GM19455 (cell line): ENCODE measurements at regions not wholly inside any gene's neighbourhood (a gene's known extent, or its start where the extent isn't known, plus 50 kb on each side); places are given as distances from the start of the nearest gene placed in this dataset.
"Not testable (repeated sequence)": the region's sequence is repeated elsewhere in the genome, so short reads cannot be mapped to it uniquely, and the experiment has no call there.

ENCODE experiments used
- ATAC-seq: cut with Tn5 transposase; IDR thresholded peaks from one replicate; pipeline ENCODE4 v1.9.1; 2021; ENCODE audit not compliant: unreplicated experiment

DNA sequence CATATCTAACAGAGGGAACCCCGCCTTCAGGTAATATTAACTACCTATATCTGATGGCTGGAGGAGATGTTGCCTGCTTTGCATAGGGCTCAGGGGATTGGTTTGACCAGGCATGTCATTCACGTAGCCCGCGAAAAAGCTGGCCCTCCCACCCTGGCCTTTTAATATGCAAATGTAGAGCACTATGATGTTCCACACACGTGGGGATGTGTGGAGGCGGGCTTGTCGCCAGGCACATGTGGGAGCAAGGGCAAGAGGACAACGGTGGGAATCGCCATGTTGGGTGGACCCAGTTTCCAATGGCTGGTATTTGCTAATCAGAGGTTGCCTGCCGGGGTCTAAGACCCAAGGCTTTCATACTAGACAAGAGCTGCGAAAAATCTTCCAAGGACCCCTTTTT lies 469.8 kb downstream of the ZPLD1 start:
- ATAC-seq, result no peak

DNA sequence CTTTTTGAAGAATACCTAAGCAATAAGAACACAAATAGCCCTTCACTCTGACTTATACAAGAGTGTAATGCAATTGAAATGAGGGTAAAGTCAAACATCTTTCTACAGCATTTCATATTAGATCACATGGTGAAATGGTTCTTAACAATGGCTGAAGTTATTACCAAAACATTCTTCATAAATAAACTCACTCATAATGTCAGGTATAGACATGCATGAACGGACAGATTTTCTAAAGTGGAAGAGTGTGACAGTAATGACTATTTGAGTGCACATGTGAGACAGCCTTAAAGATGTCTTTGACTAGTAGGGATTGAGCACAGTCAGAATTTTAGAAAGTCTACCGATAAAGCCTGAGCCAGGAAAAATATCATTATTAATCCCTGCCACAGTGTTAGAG lies 471.0 kb downstream of the ZPLD1 start:
- ATAC-seq, result no peak

GRCh38 chr3:102906818-102907217 lies 472.0 kb downstream of the ZPLD1 start:
- no peak for ATAC-seq

DNA sequence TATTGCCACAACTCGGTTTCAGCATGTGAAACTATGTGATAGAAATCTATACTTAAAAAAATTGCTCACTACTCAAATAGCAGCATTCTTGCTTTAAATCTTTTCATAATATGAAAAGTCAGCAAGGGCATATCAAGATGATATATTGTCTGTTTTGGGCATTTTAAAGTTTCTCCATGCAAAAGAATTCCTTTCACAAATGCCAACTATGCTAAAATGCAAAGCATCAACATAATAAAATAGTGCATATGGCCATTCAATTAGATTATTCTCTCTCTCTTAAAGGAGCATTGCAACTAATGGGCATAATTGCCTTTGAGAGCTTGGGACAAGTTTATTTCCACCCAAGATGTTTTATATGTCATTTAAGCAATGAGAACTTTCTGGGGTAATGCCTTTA lies 475.1 kb downstream of the ZPLD1 start:
- ATAC-seq, result no peak

GRCh38 chr3:102916532-102916931 lies 481.7 kb downstream of the ZPLD1 start:
- ATAC-seq, result no peak

DNA sequence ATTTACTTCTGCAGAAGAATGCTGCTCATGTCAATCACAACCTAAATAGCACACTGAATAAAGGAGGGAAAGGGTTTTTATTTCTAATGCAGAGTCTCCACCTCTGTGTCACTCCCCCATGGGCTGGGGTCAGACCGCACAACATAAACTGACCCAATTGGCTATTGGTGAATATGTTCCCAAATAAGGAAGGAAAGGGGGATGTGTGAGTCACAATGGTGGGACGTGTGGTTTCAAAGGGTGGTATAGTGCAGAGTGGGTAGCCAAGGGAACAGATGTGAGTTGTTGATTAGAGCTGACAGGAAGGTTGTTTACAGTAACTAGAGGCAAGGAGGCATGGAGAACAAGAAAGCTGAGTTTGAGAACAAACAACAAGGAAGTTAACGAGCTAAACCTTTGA lies 491.8 kb downstream of the ZPLD1 start:
- ATAC-seq, result no peak

DNA sequence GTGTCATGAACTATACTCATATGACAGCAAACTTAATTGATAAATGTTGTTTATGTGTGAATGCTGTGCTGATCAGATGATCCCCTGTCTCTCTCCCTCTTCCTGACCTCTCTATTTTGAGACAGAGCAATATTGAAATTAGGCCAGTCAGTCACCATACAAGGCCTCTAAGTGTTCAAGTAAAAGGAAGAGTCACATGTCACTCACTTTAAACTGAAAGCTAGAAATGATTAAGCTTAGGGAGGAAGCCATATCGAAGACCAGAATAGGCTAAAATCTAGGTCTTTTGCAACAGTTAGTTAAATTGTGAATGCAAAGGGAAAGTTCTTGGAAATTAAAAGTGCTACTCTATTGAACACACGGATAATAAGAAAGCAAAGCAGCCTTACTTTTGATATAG lies 498.6 kb downstream of the ZPLD1 start:
- no peak for ATAC-seq

- no peak for ATAC-seq
Measured at GRCh38 chr3:102936511-102937045, 501.8 kb downstream of the ZPLD1 start.

DNA sequence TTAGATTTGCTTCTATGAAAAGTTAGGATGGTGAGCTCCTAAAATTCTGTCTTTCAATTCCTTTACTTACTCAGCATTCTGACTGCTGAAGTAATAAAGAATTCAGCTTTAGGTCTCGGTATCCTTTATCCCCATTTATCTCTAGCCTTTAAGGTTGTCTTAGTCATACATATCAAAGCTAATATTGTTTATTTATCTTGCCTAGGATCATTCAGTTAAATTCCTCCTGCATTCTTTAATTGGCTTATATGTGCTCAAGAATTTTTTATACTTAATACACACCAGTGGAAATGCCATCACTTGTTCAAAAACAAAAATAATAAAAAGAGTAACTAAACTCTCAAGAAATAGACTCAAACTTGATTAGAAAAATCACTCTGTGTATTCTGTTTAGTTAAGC lies 507.0 kb downstream of the ZPLD1 start:
- ATAC-seq, result no peak

DNA sequence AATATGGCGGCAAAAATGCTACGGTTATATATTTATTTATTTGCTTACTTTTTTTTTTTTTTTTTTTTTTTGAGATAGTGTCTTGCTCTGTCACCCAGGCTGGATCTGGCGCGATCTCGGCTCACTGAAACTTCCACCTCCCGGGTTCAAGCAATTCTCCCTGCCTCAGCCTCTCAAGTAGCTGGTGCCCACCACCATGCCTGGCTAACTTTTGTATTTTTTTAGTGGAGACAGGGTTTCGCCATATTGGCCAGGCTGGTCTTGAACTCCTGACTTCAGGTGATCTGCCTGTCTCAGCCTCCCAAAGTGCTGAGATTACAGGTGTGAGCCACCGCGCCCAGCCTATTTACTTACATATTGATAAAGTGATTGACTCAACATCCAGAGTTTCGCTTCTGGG lies 511.6 kb downstream of the ZPLD1 start:
- ATAC-seq, result not testable (repeated sequence)

GRCh38 chr3:102972350-102972749 lies 537.5 kb downstream of the ZPLD1 start:
- no peak for ATAC-seq

DNA sequence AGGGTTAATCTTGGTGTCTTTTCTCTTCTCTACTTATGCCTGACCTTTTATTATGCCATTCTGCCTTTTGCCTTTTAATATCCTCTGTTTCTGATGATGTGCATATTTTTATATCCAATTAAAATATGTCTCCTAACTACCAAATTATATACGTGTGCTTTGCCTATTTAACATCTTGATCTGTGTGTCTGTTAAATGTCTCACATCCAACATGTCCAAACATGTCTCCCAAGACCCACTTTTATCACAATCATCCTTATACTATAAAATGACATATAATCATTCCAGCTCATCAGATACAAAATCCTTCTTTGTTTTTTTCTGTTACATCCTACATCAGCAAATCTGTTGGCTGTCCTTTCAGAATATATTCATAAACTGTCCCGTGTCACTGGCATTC lies 539.5 kb downstream of the ZPLD1 start:
- no peak for ATAC-seq

GRCh38 chr3:102979191-102979590 lies 544.4 kb downstream of the ZPLD1 start:
- no peak for ATAC-seq

DNA sequence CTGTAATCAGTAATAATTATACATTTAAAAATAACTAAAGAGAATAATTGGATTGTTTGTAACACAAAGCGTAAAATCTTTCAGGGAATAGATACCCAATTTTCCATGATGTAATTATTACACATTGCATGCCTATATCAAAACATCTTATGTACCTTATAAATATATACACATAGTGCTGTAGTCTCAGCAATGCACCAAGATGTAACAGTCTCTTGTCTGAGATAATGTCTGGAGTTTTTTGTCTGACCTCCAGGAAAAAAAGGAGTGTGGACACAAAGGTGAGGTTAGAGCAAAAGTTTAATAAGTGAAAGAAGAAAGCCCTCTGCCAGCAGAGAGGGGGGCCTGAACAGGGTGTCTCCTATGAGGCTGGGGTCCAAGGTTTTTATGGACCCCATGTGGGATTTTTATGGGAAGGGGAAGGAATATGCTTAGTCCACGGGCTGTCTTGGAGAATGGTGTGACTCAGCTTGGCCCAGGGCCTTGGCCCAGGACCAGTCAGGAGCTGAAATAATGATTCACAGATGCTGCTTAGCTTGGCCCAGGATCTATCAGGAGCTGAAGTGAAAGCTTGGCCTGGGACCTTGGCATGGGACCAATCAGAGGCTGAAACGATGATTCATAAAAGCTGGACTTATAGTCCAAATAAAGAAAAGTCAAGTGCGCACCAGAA lies 545.0 kb downstream of the ZPLD1 start:
- no peak for ATAC-seq

DNA sequence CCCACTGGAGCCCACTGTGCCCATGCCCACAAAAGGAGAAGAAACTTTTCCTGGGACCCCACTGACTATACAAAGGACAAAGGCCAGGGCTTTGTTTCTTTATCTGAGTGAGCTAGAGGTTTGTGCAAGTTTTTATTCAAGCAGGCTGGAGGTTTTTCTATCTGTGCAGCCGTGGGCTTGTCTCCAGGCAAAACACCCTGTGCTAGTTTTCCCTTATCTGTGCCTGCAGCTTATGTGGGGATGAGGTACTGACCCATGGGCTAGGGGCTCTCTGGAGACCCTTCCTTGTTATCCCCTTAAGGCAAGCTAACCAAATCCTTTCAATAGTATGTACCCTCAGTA lies 545.5 kb downstream of the ZPLD1 start:
- ATAC-seq, result no peak

GRCh38 chr3:103002425-103003176 lies 567.8 kb downstream of the ZPLD1 start:
- no peak for ATAC-seq

DNA sequence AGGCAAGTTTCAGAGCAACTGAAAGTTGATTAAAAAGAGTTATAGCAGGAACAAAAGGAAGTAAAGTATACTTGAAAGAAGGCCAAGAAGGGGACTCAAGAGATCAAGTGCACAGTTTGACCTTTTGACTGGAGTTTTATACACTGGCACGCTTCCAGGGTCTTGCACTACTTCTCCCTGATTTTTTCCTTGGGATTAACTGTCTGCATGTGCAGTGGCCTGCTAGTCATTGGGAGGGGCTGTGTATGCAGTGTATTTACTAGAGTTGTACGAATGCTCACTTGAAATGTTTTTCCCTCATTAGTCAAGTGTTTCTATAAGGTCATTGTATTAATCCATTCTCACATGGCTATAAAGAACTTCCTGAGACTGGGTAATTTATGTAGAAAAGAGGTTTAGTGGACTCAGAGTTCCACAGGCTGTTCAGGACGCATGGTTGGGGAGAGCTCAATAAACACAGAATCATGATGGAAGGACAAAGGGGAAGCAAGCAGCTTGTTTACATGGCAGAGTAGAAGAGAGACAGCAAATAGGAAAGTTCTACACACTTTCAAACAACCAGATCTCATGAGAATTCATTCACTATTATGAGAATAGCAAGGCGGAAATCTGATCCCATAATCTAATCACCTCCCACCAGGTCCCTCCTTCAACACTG lies 571.8 kb downstream of the ZPLD1 start:
- ATAC-seq, result no peak

- ATAC-seq, result no peak
Measured at GRCh38 chr3:103009609-103010008, 574.8 kb downstream of the ZPLD1 start.

- no peak for ATAC-seq
Measured at GRCh38 chr3:103025880-103026279, 591.1 kb downstream of the ZPLD1 start.

DNA sequence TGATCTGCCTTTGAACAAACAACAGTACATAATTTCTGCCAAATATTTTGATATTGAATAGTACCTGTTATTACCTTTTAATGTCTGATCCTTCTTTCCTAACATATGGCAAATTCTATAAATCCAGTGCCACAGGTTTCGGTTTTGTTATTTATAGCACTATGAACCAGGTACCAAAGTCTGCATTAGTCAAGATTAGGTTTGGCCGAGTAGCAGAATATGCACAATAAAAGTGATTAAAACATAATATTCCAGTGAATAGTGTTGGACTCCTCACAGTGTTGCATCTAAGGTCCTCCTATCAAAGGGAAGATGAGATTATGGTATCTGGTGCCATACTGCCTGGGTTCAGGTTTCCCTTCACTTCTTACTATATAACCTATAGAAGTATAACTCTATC lies 599.0 kb downstream of the ZPLD1 start:
- ATAC-seq, result no peak

DNA sequence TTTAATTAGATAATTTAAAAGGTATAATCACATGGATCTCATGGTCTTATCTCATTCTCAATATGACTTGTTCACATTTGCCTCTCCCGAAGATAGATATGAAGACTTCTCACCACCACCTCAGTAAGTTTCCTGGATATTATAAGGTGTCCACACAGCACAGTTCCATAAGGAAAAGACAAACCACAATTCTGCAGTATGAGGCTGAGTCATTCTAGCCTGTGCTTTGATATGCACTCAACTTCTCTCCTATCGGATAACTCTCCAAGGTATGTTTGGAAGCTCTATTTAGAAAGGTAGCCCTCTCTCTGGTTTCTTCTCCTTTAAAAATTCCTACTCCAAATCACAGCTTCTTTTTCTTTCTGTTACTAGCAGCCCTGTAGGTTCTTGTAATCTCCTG lies 612.8 kb downstream of the ZPLD1 start:
- no peak for ATAC-seq

GRCh38 chr3:103048068-103048722 lies 613.4 kb downstream of the ZPLD1 start:
- ATAC-seq, result no peak
